LoVo (cell line): ENCODE measurements at regions not wholly inside any gene's neighbourhood (a gene's known extent, or its start where the extent isn't known, plus 50 kb on each side); places are given as distances from the start of the nearest gene placed in this dataset.
"Not testable (repeated sequence)": the region's sequence is repeated elsewhere in the genome, so short reads cannot be mapped to it uniquely, and the experiment has no call there.

Experiments used
- DNase-seq: peaks from one replicate; pipeline ENCODE4 v3.0.0-alpha.2; 2016; ENCODE audit warnings: low spot score

DNA sequence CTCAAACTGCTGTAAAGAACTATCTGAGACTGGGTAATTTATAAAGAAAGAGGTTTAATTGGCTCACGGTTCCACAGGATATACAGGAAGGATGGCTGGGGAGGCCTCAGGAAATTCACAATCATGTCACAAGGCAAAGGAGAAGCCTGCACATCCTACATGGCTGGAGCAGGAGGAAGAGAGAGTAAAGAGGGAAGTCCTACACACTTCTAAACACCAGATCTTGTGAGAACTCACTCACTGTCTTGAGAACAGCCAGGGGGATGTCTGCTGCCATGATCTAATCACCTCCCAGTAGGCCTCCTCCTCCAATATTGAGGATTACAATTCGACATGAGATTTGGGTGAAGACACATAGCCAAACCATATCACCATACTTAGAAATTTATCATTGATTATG, 1307.0 kb upstream of the GJE1 start:
- DNase-seq, result no peak

DNA sequence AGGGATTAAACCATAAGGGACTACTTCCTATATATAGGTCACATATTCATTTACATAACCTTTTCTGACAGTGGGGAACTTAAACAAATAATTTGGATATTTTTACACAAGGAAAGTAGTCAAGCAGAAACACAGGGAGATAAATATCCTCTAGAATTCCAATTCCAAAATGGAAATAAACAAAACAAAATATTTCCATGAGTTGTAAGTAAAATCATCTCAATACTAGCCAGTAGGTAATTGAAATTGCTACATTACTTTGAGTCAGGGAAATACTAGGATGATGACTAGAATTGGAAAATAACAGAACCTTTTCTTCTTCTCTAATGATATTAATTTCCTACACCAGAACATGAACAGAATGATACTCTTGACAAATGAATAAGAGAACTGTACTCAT, 1308.1 kb upstream of the GJE1 start:
- DNase-seq, result no peak

DNA sequence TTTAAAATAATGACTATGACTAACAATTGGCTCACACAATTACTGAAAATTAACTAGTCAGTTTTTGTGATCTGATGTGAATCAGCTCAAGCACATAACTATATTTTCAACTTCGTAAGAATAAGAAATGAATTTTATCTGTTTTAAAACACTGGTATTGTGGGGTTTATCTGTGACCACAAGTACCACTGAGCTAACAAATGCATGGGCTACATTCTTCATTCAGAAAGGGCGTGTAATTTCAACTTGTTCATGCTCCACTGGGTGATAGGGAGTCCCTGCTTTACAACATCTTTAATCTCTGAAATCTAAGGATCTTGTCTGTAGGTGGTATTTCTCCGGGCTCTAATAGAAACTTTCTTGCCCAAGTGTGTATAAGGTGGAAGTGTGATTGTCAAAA, 1311.5 kb upstream of the GJE1 start:
- DNase-seq, result no peak

DNA sequence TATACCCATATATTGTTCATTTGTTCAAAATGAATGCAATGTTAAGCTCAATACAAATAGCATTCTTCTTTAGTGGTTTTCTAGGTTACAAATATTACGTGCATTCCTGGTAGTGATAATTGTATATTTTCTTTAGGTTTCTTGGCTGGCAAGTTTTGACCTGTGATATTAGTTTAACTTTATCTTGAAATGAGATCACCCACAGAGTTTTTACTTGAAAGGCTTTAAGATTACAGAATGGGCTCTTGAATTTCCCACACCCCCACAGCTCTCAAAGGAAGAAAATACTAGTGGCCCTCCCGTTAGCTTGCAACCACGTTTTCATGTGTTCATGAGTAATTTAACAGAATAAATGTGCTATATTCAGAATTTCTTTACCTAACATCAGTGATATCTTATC, 1315.5 kb upstream of the GJE1 start:
- no peak for DNase-seq

DNA sequence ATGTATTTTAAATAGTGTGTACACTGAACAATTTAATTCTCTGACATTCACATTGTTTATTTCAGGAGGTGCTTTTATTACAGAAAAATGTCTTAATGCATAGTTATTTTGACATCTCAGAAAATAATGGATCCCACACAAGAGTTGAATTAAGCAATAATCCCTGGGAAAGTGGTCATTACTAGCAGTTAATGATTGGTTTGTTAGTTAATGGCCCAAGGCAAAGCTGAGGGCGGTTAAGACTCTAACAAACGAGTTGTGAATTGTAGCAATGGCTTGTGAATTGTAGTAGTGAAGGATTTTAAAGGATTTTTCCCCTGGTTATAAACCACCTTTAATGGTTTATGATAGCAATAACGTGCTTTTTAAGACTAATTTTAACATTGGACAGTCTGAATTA, 1316.0 kb upstream of the GJE1 start:
- DNase-seq, result no peak

DNA sequence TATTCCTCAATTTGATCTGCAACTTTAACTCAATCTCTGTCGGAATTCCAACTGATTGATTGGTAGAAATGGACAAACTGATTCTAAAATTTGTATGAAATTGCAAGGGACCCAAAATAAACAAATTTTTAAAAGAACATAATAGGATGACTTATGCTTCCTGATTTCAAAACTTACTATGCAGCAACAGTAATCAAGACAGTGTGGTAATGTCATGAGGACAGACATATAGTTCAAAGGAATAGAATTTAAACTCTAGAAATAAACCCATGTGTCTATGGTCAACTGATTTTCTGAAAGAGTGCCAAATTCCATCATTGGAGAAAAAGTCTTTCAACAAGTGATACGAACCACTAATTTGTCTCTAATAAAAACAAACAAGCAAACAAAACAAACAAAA, 1320.1 kb upstream of the GJE1 start:
- no peak for DNase-seq

DNA sequence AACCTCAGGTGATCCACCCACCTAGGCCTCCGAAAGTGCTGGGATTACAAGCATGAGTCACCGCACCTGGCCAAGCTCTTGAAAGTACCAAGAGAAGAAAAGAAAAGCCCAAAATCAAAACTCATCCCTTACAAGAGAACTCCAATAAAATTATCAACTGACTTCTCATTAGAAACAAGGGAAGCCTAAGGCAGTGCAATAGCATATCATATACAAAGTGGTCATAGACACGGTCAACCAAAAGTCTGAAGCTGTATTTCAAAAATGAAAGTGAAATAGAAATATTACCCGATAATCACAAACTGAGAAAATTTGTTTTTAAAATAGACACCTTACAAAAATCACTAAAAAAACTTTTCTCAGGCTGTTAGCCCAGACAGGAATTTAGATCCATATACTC, 1321.1 kb upstream of the GJE1 start:
- no peak for DNase-seq

DNA sequence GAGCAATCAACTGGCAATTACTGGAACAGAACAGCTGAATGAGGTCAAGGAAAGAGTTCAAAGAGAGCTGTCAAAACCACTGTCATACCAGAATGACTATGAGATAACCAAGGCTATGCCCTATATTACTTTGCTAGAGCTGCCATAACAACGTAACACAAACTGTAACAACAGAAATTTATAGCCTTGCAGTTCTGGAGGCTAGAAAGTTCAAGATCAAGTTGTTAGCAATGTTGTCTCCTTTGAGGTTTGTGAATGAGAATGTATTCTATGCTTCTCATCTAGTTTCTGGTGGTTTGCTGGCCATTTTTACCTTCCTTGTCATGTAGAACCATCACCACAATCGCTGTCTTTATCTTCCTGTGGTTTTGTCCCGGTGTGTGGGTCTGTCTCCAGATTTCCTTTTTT, 1323.0 kb upstream of the GJE1 start:
- no peak for DNase-seq

DNA sequence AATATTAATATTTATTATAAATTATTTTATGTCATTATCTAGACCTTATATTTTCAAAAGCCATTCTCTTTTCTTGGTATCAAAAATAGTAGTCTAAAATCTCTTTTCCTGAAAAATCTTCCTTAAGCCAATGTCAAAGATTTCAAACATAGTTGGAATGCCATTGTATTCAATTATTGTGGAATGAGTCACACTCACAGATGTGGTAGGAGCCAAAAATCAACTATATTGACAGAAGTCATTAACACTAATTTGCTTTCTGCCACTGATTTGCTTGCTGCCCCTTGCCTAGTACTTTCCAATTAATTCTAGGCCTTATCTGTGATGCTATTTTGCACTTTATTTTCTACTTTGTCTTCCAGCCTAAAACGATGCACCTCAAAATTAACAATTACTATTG, 1326.3 kb upstream of the GJE1 start:
- DNase-seq, result no peak

DNA sequence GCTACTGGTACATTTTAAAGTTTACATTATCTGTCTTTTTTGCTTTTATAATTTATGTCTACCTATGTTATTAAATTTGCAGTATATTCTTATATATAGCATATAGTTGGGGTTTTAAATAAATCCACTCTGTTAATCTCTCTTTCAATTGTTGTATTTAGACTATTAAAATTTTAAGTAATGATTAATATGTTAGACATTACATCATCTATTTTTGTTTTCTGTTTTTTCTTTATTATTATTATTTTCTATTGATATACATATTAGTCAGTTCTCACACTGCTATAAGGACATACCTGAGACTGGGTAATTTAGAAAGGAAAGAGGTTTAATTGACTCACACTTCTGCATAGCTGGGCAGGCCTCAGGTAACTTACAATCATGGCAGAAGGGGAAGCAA, 1338.2 kb upstream of the GJE1 start:
- DNase-seq, result no peak

DNA sequence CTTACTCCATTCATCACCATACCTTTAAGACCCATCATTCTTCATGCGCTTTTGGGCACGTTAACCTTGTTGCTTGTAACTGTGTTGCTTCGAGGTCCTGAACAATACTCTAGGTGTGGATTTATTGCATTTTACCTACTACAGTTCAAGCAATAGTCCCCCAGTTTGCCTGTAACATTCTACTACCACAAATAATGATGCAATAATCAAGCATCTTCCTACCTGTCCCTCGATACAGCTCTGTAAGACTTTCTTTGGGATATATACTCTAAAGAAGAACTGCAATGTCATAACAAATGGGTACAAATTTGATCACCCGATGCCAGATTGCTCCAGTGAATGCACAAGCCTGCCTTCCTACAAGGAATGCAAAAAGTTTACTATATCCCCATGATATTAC, 1342.6 kb upstream of the GJE1 start:
- no peak for DNase-seq

DNA sequence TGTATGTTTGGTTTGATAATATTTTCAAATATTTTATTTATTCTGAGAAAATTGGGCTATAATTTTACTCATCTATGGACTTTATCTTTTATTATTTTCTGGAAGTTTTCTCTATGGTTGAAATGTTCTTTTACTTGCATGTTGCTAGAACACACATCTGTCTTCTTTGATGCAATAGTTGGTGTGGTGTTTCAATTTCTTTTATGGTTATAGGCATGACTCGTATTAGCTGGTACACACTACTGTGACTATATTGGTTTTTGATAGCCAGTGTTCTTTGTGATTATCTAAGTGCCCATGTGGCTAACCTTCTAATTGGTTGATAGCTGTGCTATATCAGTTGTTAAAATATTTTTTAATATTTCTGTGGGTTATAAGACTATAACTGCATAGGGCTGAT, 1343.3 kb upstream of the GJE1 start:
- no peak for DNase-seq

DNA sequence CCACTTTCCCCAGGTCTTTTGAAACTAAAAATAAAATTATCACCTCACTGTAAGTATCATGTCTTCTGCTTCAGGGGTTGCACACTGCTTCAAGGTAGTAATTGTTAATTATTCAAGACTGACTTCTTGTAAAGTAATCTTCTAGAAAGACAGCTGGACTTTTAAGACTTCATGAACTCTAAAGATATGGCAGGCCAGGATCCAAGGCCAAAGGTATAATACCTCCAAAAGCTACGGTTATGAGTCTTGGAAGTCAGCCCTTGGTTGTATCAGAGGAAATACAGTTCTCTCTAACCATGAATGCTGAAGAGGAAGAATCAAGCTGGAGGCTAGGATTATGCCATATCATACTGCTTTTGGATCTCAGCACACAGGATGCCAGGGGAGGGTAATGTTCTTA, 1346.8 kb upstream of the GJE1 start:
- no peak for DNase-seq

DNA sequence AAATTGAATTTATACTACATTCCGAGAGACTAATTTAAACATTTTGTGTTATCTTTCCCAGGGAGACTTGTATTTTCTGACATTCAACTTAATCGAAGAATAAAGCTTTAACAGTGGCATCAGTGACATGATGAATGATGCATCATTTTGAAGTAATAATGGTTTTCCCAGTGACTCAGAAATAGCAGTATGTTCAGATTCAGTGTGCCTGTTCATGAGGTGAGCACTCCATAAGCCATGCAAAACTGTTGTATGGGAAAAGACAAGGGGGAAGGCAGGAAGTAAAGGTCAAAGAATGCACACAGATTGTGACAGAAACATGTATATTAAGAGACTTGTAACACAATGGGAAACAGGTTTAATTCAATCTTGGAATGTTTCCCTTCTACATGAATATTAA, 1348.2 kb upstream of the GJE1 start:
- DNase-seq, result no peak

DNA sequence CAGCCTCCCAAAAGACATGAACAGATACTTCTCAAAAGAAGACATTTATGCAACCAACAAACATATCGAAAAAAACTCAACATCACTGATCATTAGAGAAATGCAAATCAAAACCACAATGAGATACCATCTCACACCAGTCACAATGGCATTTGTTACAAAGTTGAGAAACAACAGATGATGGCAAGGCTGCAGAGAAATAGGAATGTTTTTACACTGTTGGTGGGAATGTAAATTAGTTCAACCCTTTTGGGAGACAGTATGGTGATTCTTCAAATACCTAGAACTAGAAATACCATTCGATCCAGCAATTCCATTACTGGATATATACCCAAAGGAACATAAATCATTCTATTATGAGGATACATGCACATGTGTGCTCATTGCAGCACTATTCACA, 1349.2 kb upstream of the GJE1 start:
- not testable (repeated sequence) for DNase-seq

DNA sequence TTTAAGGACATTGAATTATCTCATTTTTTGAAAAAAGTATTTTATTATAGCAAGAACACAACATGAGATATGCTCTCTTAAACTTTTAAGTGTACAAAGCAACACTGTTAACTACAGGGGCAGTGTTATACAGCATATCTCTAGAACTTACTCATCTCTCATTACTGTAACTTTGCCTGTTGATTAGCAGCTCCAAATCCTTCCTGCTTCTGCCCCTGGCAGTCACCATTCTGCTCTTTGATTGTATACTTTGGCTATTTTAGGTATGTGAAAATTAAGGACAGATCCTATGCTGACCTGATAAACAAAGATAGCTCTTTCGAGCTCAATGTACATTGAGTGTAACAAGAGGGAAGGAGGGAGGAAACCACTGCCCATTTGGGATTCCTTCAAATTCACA, 1349.8 kb upstream of the GJE1 start:
- no peak for DNase-seq

DNA sequence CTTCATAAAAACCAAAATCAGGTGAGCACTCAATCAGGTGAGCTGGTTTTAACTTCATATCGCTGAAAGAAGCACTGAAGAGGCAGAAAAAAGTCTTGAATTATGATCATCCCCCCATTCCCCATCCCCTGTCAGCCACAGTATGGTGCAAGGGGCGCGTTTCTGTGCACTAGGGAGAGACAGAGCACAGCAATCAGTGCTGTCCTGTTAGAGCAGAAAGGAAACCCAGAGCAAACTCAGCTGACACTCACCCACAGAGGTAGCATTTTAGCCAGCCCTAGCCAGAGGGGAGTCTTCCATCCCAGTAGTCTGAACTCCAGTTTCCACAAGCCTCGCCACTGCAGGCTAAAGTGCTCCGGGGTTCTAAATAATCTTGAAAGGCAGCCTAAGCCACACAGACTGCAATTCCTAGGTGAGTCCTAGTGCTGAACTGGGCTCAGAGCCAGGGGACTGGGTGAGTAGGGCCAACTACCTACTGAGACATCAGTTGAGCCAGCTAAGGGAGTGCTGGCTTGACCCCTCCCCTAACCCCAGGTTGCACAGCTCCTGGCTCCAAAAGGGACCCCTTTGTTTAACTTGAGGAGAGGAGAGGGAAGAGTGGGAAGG, 1352.6 kb upstream of the GJE1 start:
- no peak for DNase-seq

DNA sequence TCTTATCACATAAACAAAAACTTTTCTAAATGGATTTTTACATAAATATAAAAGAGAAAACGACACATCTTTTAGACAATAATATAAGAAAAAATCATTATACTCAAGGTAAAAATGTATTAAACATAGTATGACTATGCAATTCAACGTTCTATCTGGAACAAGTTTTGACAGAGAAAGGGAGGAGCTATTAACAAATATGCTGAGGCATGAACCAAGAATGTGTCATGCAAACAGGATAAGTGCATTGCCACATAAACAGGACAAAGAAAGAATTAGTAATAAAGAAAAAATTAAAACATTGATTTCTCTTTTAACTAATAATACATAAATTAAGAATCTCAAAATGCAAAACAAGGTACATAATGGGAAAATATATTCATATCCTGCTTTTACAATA, 1353.4 kb upstream of the GJE1 start:
- DNase-seq, result no peak

DNA sequence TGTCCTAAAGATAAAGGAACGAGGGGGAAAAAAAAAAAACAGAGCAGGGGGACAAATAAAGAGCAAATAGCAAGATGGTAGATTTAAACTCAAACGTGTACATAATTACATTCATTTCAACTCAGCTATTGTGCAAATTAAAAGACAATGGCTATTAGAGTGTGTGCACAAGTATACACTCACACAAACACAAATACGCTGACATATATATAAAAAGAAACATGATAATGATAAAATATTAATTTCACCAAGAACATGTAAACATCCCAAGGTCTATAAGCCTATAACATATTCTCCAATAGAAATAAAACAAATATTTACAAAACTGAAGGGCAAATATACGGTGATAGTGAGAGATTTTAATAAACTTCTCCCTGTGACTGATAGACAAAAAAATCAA, 1354.9 kb upstream of the GJE1 start:
- no peak for DNase-seq

DNA sequence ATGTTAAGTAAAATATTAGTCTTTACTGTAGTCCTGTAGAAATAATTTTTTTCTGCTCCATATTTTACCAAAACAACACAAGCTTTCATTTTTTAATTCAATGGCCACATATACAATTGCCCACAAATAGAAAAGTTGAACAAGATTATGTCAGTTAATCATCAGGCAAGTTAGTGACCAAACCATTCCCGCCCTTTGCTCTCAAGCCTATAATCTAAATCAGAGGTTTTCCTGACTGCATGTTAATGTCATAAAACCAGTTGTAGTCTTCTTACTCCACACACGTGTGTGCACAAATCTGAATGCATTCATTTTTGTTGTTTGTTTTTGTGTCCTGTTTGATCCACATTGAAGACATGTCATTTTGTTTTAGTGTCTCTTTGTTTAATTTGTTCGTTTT, 1357.7 kb upstream of the GJE1 start:
- DNase-seq, result no peak

DNA sequence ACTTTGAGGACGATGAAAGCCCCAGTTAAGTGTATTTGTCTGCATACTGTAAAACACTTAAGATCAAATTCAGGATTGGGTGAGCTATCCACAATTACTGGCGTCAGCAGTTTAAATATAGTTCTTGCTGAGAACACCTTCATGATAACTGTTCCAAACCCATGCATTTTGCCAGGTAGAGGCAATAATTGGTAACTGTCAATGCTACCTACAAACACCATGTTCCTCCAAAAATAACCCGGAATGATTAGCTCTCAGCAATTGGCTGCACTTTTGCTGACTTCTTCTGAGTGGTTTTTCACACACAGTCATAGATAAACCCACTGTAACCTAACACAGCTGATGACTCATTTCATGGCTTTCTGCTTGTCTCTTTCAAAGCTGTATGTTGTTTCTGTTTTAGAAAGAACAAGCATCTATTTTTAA, 1358.6 kb upstream of the GJE1 start:
- DNase-seq, result no peak

DNA sequence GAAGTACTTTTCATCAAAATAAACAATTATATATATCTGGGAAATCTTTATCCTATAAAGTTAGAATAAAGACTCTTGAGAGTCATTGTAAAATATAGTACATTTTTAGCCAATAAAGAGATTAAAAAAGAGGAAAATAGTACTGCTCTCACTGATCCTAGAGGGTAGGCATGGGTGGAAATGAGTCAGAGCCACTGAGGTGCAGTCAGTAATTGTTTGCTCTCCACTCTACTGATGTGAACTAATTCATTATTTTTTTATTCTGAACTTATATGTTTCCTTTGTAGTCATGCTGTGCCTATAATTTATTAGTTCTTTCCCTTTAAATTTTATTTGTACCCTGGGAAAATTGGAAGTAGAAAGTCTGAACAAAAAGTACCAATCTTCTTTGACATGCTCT, 1359.4 kb upstream of the GJE1 start:
- no peak for DNase-seq

DNA sequence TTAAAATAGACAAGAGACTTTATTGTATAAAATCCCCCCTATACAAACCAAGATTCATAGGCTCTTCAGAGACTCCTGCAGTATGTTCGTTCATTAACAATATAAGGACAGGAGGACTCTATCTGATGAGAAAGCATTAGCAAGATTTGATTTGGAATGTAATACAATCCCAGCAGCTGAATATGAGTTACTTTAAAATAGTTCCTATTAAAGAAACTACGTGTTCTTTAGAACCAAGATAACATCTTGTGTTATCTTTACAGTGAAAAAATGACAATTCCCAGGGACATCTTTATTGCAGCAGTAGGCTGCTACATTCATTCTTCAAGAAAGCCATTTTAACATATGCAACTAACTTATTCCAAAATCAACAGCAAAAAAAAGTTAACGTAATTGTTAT, 1360.1 kb upstream of the GJE1 start:
- no peak for DNase-seq

DNA sequence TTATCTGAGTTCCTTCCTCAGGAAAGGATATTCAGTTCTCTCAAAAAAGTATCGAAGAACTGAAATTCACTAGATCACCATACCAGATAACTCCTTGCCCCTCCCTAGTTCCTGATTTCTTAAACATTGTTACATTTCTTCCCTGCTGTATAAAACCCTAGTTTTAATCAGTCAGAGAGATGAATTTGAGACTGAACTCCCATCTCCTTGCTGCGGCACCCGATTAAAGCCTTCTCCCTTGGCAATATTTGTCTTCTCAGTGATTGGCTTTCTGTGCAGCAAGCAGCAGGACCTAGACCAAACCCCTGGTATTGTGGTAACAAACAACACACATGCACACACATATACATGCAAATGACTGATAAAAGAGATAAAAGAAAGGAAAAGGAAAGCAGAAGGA, 1364.6 kb upstream of the GJE1 start:
- no peak for DNase-seq

DNA sequence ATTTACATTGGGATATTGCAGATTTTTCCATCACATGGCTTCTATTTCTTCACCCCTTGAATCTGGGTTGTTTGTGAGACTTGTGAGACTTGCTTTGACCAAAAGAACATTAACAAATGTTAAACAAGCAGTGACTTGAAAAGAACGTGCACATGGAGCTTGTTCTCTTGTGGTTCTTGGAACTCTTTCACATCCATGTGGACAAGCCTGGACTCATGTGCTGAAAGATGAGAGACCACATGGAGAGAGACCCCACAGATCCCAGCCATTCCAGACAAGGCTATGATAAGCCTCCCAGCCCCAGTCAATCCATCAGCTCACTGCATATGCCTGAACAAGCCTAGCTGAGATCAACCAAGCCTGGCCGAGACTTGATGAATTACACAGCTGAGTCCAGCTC, 1365.7 kb upstream of the GJE1 start:
- DNase-seq, result no peak
